Activated CD4-positive, alpha-beta T cell treated with anti-CD3 and anti-CD28 coated beads, Interleukin-2, amount 50 U/mL, for 1 hour (primary cell): ENCODE measurements at regions not wholly inside any gene's neighbourhood (a gene's known extent, or its start where the extent isn't known, plus 50 kb on each side); places are given as distances from the start of the nearest gene placed in this dataset.
"Not testable (repeated sequence)": the region's sequence is repeated elsewhere in the genome, so short reads cannot be mapped to it uniquely, and the experiment has no call there.

Experiments
- DNase-seq: peaks from one replicate; pipeline ENCODE4 v3.0.0-alpha.2; 2020

DNA sequence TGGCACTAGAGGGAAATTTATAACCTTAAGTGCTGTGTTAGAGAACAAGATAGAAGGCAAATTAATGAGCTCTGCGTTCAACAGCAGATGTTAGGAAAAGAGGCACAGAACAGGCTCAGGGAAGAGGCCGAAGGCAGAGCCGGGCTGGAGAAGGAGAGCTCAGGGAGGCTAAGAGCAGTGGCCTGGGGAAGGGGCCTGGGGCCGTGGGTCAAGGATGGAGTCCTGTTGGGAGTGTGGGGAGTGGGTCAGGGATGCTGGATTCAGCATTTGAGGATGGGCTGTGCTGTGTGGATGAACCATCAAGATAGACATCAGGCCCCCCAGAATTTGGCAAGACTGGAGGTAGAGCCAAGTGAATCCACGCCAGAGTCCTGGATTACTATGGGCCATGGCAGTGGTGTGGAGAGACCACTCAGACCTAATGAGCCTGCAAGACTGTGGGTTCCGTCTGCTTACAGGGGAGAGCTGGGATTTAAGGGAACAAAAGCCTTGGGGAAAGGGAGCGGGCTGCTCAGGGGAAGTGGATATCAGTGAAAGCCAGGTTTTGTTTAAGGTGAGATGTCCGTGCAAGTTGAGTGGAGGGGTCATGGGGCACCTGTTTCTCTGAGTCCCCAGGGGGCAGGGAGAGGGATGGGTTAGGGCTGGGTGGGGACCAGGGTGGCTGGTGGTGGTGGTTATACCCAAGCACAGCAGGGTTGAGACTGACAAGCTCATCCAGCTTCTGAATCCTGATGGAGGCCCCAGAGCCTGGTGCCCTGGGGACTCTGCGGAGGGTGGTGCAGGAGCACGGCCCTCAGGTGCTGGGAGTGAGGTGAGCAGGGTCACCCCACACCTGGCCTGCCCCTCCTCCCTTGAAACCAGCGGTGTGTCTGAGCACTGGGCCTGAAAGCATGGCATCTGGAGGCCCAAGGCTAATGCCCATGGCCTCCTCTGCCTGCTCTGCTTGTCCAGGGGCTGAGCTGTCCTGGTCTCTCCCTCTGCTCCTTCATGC, 101.7 kb downstream of the BMS1 start:
- DNase-seq = no peak

GRCh38 chr10:42885491-42886270, 103.1 kb downstream of the BMS1 start:
- no peak for DNase-seq

GRCh38 chr10:42887734-42888503, 105.3 kb downstream of the BMS1 start:
- DNase-seq = no peak

DNA sequence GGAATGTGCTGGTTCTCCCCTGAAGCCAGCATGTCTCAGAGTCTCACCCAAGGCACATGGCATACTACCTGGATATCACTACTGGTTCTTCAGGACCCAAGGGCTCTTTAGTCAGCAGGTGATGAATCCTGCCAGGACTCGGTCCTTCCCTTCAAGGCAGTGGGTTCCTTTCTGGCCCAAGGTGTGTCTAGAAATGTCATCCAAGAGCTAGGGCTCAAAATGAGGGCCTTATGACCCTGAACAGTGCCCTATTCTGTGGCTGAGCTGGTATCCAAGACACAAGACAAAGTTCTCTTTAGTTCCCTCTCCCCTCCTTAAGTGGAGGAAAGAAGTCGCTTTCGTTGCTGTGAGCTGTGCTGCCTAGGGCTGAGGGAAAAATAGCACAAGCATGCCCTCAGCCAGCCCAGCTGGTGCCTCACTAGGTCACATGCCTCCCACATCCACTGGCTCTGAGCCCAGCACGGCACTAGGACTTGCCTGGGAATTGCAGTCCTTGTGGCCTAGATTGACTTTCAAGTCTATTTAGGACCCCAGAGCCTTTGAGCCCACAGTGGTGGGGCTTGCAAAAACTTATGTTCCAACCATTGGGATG, 106.0 kb downstream of the BMS1 start:
- DNase-seq = no peak

DNA sequence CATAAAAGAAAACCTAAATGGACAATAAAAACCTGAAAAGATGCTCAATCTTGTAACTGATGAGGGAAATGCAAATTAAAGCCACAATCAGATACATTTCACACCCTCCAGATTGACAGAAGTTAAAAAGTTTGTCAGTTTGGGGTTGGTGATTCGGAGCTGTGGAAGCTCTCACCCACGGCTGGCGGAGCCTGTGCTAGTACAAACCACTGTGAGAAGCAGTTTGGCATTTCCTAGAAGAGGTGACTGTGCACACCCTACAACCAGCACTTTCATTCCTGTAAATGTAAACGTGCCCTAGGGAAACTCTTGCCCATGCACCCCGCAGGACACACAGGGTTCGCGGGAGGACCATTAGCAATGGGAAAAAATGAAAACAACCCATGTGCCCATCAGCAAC, 114.1 kb downstream of the BMS1 start:
- DNase-seq = no peak

- no peak for DNase-seq
Measured at GRCh38 chr10:42898037-42898960, 115.7 kb downstream of the BMS1 start.

GRCh38 chr10:42899036-42899435, 116.4 kb downstream of the BMS1 start:
- no peak for DNase-seq

DNA sequence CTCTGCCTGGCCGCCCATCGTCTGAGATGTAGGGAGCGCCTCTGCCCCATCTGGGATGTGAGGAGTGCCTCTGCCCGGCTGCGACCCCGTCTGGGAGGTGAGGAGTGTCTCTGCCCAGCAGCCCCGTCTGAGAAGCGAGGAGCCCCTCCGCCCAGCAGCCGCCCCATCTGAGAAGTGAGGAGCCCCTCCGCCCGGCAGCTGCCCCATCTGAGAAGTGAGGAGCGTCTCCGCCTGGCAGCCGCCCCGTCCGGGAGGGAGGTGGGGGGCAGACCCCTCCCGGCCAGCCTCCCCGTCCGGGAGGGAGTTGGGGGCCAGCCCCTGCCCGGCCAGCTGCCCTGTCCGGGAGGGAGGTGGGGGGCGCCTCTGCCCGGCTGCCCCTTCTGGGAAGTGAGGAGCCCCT, 117.8 kb downstream of the BMS1 start:
- not testable (repeated sequence) for DNase-seq

GRCh38 chr10:42911359-42911758, 128.8 kb downstream of the BMS1 start:
- DNase-seq = no peak

GRCh38 chr10:42916974-42917373, 134.4 kb downstream of the BMS1 start:
- no peak for DNase-seq

GRCh38 chr10:42917821-42918220, 135.2 kb downstream of the BMS1 start:
- no peak for DNase-seq

GRCh38 chr10:42921951-42922350, 139.4 kb downstream of the BMS1 start:
- DNase-seq = no peak

- DNase-seq = no peak
Measured at GRCh38 chr10:42924484-42924883, 141.9 kb downstream of the BMS1 start.

DNA sequence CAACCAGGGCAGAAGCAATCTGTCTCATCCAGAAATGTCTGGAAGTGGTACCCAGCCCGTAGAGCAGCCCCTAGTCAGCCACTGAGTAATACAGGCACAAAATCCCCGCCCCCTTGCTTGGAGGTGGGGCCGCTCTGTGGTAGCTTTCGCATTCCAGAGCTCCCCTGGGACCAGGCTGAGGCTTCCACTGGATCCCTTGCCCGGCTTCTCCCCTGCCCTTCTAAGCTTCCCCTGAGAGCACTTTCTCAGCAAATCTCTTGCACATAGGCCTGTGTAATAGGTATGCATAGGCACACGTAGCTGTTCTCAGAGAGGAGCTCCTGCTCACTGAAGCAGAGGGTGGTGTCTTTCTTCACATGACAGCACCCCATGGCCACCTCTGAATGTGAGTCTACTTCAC, 144.2 kb downstream of the BMS1 start:
- no peak for DNase-seq

- no peak for DNase-seq
Measured at GRCh38 chr10:42928064-42928463, 145.5 kb downstream of the BMS1 start.

DNA sequence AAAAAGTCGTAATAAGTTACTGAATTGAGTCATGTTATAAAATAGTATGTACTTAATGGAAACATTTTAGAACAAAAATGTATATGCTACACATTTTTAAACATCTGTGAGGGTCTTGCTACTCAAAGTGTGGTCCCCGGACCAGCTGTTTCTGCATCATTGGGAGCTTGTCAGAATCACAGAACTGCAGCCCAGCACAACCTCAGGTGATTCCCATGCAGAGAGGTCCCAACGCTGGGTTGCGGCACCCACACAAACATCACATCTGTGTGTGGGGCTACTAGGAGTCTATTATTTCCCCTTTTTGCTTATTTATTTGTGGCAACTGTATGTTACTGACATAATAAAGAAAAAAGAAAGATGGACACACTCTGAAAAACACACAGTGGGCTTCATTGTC, 146.6 kb downstream of the BMS1 start:
- DNase-seq = no peak

DNA sequence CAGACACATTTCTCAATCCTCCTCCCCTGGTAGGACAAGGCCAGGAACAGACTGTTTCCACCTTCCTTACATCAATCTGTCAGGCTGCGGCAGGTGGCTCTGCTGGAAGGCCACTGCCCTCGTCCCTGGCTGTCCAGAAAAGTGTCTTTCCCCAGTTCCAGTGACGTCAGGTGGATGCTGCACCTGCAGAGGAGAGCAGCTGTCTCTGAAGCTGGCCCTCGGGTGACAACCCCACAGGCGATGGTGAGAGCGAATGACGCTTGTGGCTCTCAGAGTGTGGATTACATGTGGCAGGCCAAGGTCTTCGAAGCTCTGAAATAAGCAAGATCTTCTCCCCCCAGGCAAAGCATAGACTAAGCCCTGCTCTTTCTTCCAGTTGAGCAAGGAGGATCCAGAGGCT, 146.9 kb upstream of the RET start:
- no peak for DNase-seq

DNA sequence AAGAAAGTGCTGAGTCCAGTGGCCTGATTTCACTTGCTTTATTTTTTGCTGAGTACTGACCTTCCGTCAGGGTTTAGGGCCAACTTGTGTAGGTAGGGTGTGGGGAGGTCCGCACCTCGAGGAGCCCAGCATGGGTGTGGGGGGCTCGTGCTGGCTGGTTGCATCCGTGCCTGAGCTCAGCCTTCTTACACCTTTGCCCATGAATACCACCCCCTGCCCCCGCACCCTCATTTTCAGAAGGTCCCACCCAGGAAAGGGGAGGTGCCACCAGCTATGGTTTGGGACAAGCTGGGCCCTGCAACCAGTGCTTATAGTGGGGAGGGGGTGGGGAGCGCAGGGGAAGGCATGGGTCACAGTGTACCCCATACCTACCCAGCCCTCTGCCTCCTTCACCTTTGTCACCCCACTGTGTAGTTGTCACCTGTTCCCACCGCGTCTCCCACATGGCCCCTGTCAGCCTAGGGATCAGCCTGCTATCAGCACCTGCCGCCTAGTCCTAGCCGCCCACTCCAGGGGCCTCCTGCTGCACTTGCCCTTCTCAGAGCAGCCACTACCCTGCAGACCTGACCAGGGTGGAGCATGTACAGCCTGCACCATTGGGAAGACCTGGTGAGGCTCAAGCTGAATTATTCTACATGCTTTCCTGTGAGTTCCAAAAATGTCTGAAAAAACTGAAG, 146.2 kb upstream of the RET start:
- no peak for DNase-seq

DNA sequence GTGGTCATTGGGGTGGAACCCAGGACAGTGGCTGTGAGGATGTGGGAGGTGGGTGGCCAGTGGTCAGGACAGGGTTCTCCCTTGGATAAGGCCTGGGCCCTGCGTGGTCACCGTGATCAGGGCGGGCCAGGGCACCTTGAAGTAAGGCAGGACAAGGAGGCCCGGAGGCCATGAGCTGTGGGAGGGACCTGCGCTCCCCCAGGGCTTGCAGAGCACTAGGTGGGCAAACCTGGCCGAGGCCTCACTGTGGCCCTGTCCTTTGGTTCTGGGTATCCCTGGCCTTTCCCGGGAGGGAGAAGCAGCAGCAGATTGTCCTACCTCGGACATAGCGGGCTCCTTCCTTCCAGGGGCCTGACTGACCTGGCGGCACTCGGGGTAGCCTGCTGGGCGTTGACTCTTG, 144.8 kb upstream of the RET start:
- no peak for DNase-seq

- DNase-seq = peak; percentile 43
Measured at GRCh38 chr10:42932735-42933447, 144.0 kb upstream of the RET start.
